ENCODE measurements at regions not wholly inside any gene's neighbourhood (a gene's known extent, or its start where the extent isn't known, plus 50 kb on each side); places are given as distances from the start of the nearest gene placed in this dataset.

- TF ChIP-seq CCAR2 (IDR thresholded peaks at IDR 0.05; ENCODE audit: low read depth, low read length) = no peak
- TF ChIP-seq ETV6 (IDR thresholded peaks at IDR 0.05; ENCODE audit: borderline replicate concordance in 1 of 2, low read depth in 2 of 2, low read length in 1 of 2) = no peak
- no peak for TF ChIP-seq ETV6 (CRISPR knock-in tag; IDR thresholded peaks at IDR 0.05; ENCODE audit: borderline replicate concordance)
- TF ChIP-seq JUN (IDR thresholded peaks at IDR 0.05; ENCODE audit: borderline replicate concordance, low read depth, low read length) = no peak
- no peak for TF ChIP-seq JUN (CRISPR knock-in tag; IDR thresholded peaks at IDR 0.05; ENCODE audit: borderline replicate concordance)
- TF ChIP-seq SMARCA5 (IDR thresholded peaks at IDR 0.05) = no peak
- TF ChIP-seq CHD7 (IDR thresholded peaks at IDR 0.05; ENCODE audit: low read depth, low read length) = no peak
Measured at GRCh38 chr12:98275131-98275475, 240.3 kb upstream of the TMPO start (continued).

Measured in K562 (cell line).